Upper lobe of right lung (tissue), 1 donor: ENCODE measurements at regions not wholly inside any gene's neighbourhood (a gene's known extent, or its start where the extent isn't known, plus 50 kb on each side); places are given as distances from the start of the nearest gene placed in this dataset.

ENCODE experiments used
- ATAC-seq: fragments of 200-7000 bp; cut with Tn5 transposase; one replicate; pipeline ENCODE4 v1.9.1; 2020; ENCODE audit warnings: mild to moderate bottlenecking, moderate library complexity
- DNase-seq: peaks from one replicate; pipeline ENCODE4 v3.0.0-alpha.2; 2020
- H3K27ac ChIP-seq: fragments of 200-600 bp; one replicate; pipeline ENCODE4 v1.8.0; 2022
- H3K27me3 ChIP-seq: fragments of 200-600 bp; one replicate; pipeline ENCODE4 v1.8.0; 2022; ENCODE audit warnings: mild to moderate bottlenecking
- H3K36me3 ChIP-seq: fragments of 200-600 bp; one replicate; pipeline ENCODE4 v1.8.0; 2022
- H3K4me1 ChIP-seq: fragments of 200-600 bp; one replicate; pipeline ENCODE4 v1.8.0; 2022
- H3K4me3 ChIP-seq: fragments of 200-600 bp; one replicate; pipeline ENCODE4 v1.8.0; 2022; ENCODE audit warnings: mild to moderate bottlenecking
- H3K9me3 ChIP-seq: fragments of 200-600 bp; one replicate; pipeline ENCODE4 v1.8.0; 2022
- intact Hi-C: fragments of 100-400 bp; cut with DNase I; formaldehyde crosslinking; loops from one replicate; pipeline ENCODE4 v1.11.0; 2022
- TF ChIP-seq, protein P1 (sequence below): fragments of 200-600 bp; IDR thresholded peaks from one replicate; pipeline ENCODE4 v1.8.0; 2022; ENCODE audit warnings: antibody characterized with exemption
- donor health status: DM: no; HTN: yes; CAD: no; lungs with severe emphysema.

DNA sequence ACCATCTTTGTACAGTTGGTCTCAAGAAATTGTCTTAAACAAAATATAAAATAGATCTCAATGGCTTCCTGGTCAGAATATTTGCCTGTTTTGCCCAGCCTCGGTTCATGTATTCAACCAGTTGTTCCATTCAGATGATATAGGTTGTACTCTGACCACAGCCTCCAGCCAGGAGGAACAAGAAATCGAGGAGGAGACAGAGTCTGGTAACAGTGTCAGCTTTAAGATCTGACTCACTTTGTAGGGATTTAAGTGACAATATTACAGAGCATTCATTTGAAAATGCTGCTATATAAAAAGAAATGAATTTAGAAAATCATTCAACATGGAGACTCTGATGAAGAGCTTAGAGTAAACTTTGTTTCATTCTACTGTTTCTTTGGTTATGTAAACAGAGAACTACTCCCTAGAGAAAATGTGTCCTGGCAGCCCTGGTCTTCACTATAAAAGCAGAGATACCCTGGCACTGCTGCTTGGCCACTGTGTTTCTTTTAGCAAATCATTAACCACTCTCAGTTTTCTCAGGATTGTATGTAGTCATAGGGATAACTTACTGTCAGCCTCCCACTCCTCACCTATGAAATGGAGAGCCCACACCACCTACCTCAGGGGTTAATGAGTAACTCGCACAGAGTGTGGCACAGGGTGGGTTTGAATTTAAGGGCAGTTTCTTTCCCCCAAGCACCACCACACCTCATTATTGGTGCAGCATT, 53.5 kb downstream of the PAGE2 start:
- intact Hi-C loops: no loop called here
- no peaks in the 10 kb centered on the region for H3K36me3 ChIP-seq
- ATAC-seq (no peak), DNase-seq (no peak)
- no peak overlapping the region for H3K4me3 ChIP-seq
- H3K27ac ChIP-seq: no peak overlapping the region
- TF ChIP-seq, protein P1, sequence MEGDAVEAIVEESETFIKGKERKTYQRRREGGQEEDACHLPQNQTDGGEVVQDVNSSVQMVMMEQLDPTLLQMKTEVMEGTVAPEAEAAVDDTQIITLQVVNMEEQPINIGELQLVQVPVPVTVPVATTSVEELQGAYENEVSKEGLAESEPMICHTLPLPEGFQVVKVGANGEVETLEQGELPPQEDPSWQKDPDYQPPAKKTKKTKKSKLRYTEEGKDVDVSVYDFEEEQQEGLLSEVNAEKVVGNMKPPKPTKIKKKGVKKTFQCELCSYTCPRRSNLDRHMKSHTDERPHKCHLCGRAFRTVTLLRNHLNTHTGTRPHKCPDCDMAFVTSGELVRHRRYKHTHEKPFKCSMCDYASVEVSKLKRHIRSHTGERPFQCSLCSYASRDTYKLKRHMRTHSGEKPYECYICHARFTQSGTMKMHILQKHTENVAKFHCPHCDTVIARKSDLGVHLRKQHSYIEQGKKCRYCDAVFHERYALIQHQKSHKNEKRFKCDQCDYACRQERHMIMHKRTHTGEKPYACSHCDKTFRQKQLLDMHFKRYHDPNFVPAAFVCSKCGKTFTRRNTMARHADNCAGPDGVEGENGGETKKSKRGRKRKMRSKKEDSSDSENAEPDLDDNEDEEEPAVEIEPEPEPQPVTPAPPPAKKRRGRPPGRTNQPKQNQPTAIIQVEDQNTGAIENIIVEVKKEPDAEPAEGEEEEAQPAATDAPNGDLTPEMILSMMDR: no peak
- H3K9me3 ChIP-seq: no peaks in the 10 kb centered on the region
- H3K27me3 ChIP-seq: no peaks in the 10 kb centered on the region
- no peaks in the 10 kb centered on the region for H3K4me1 ChIP-seq

DNA sequence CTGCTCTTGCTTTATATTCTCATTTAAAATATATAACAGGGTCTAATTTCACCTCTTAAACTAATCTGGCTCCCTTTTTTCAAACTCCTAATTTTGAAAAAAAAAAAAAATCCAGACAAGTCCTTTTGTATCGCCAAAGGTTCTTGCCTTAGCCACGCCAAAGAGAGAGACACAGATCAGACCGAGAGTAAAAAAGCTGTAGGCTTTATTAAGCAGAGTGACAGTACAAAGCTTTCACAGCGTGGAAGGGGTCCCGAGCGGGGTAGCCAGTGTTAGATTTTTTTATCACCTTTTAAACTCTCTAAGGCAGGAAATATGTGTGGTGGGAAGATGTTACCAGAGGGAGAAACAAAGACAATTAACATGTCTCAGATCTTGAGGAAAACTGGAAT, 54.1 kb downstream of the PAGE2 start:
- DNase-seq (no peak), ATAC-seq (no peak)
- TF ChIP-seq, protein P1: no peak
- Histone ChIP-seq H3K4me1 (no peaks in the 10 kb centered on the region), H3K4me3 (no peak overlapping the region), H3K27me3 (no peaks in the 10 kb centered on the region), H3K36me3 (no peaks in the 10 kb centered on the region), H3K27ac (no peak overlapping the region), H3K9me3 (no peaks in the 10 kb centered on the region)
- intact Hi-C loops: no loop called here

DNA sequence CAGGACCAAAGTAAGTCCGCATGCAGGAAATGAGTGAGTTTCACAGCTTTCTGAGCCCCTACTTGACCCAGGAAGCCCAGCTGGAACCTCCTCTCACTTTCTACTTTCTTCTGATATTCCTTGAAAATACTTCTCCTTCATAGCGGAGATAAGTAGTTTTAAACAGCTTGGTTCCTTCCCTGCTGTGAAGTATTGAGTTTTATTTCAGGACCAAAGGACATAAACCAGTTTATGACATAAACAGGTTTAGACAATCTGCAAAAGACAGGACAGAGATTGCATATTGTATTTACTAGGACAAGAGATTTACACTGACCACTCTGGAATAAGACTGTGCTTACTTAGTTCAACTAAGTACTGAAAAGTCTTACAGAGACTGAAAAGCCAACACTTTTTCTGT, 54.8 kb downstream of the PAGE2 start:
- no peaks in the 10 kb centered on the region for H3K9me3 ChIP-seq
- H3K27me3 ChIP-seq: no peaks in the 10 kb centered on the region
- no peak overlapping the region for H3K4me3 ChIP-seq
- H3K4me1 ChIP-seq: no peaks in the 10 kb centered on the region
- intact Hi-C loops: no loop called here
- no peaks in the 10 kb centered on the region for H3K36me3 ChIP-seq
- ATAC-seq (no peak), DNase-seq (no peak)
- TF ChIP-seq, protein P1: no peak
- no peak overlapping the region for H3K27ac ChIP-seq

DNA sequence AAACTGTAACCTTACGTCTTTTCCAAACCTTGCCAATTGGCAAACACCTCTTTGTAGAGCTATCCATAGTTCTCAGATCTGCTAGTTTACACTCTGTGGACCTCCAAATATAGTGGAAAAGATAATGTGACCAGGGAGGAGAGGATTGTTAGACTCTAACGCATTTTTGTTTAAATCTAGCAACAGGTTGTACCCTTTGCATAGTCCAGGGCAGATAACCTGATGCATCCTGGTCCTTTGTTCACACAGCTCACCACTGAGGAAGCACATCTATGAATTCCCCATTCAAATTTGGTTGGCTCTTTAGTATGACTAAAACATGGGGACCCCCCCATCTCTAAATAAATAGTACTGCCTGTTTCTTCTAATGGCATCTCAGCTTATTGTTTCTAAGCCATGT, 55.9 kb downstream of the PAGE2 start:
- intact Hi-C loops: no loop called here

DNA sequence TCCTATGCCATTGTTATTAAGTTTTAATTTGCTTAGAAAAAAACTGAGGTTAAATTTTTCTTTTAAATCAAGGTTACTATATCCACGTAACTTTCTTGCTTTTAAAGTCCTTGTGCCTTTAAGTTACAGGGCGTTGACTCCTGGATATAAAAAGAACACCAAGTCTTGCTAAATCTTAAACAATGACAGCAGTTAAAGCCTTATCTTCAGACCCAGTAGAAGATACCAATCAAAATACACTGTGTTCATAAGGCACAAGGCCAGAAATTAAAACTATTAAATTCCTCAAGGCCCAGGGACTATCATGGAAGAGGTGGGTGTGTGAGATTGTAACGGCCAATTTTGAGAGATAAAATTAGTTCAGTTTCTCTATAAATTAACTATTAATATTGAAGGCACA, 60.4 kb downstream of the PAGE2 start:
- Histone ChIP-seq H3K36me3 (no peaks in the 10 kb centered on the region), H3K9me3 (no peaks in the 10 kb centered on the region), H3K4me3 (no peak overlapping the region), H3K4me1 (no peaks in the 10 kb centered on the region), H3K27ac (no peak overlapping the region), H3K27me3 (no peaks in the 10 kb centered on the region)
- no peak for ATAC-seq
- TF ChIP-seq, protein P1: no peak
- intact Hi-C loops: no loop called here
- no peak for DNase-seq

More for the DNA sequence above, 55.9 kb downstream of the PAGE2 start:
- TF ChIP-seq, protein P1: no peak
- no peaks in the 10 kb centered on the region for H3K36me3 ChIP-seq
- ATAC-seq: no peak
- no peak overlapping the region for H3K4me3 ChIP-seq
- no peaks in the 10 kb centered on the region for H3K4me1 ChIP-seq
- no peaks in the 10 kb centered on the region for H3K9me3 ChIP-seq
- H3K27me3 ChIP-seq: no peaks in the 10 kb centered on the region
- DNase-seq: no peak
- H3K27ac ChIP-seq: no peak overlapping the region

DNA sequence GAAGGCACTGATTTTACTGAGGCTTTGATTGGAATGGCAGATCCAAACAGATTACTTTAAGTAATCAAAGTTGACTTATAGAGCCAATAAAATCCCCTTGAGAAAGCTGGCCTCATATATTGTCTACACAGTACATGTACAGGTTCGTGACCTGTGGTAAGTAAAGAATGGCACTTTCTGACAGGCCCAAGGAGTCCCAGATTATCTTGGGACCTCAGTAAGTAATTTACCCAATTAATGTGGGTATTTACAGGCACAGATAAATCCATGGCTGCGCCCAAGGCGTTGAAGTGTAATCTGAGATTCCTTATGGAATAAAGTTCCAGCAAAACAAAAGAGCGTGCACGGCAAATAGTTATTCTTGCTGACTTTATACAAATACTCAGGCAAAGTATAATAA, 62.4 kb downstream of the PAGE2 start:
- DNase-seq (no peak), ATAC-seq (no peak)
- Histone ChIP-seq H3K9me3 (no peaks in the 10 kb centered on the region), H3K27ac (no peak overlapping the region), H3K4me3 (no peak overlapping the region), H3K36me3 (no peaks in the 10 kb centered on the region), H3K27me3 (no peaks in the 10 kb centered on the region), H3K4me1 (no peaks in the 10 kb centered on the region)
- intact Hi-C loops: no loop called here
- TF ChIP-seq, protein P1: no peak
